ENCODE measurements at regions not wholly inside any gene's neighbourhood (a gene's known extent, or its start where the extent isn't known, plus 50 kb on each side); places are given as distances from the start of the nearest gene placed in this dataset.

DNA sequence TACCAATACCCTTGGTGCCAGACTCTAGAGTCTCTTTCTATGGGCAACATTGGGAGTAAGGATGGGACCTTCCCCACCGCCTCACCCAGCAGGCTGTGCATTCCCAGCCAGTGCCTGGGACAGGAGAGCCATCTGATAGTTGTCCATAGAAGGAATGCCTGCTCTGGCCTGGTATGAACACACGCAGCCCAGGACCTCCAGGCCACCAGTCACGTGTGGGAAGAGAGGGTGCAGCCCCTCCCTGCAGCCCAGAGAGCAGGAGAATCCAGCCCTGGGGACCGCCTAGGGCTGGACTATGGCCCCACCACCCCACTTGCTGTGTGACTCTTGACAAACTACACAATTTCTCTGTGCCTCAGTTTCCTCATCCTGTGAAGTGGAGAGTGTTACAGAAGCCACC, 52.5 kb upstream of the ID2 start:
- TF ChIP-seq POLR2A (IDR thresholded peaks at IDR 0.05; ENCODE audit: low read depth, low read length) (no peak), POLR2AphosphoS5 (IDR thresholded peaks at IDR 0.05; ENCODE audit: low read depth, low read length) (no peak), POU2F2 (IDR thresholded peaks at IDR 0.05; ENCODE audit: low read depth, low read length) (no peak), TAF1 (IDR thresholded peaks at IDR 0.05; ENCODE audit: low read depth, low read length) (no peak), SPI1 (IDR thresholded peaks at IDR 0.05; ENCODE audit: low read depth, low read length) (no peak)

All from GM12891 (cell line).